ENCODE measurements at regions not wholly inside any gene's neighbourhood (a gene's known extent, or its start where the extent isn't known, plus 50 kb on each side); places are given as distances from the start of the nearest gene placed in this dataset.

DNA sequence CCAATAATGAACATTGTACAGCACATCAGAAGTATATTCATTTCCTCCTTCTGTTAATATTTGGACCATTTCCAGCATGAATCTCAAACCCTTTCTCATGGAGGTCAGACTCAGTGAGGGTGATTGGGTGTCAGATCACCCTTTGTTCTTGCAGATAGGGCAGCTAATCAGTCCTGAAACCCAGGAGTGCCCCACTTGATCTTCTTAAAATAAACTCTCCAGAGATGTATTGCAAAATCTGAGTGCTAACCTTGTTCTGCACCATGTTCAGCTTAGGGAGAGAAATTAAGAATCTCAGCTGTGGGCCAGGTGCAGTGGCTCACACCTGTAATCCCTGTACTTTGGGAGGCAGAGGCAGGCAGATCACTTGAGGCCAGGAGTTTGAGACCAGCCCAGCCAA lies 869.4 kb downstream of the TYW1 start:
- H3K4me2 ChIP-seq (ENCODE audit: low read depth, low read length, poor library complexity, severe bottlenecking) = no peak overlapping the region
- no peaks in the 10 kb centered on the region for H4K20me1 ChIP-seq (ENCODE audit: insufficient read depth, low read length, poor library complexity, severe bottlenecking)
- H3K9me3 ChIP-seq (ENCODE audit: insufficient read depth, low read depth, low read length) = 0 out of 2 replicates have a peak, but pooled peaks cover 4% of the 10 kb centered on the region
- no peak overlapping the region for H3K4me3 ChIP-seq (ENCODE audit: low read length, poor library complexity, severe bottlenecking)
- TF ChIP-seq, protein P1, sequence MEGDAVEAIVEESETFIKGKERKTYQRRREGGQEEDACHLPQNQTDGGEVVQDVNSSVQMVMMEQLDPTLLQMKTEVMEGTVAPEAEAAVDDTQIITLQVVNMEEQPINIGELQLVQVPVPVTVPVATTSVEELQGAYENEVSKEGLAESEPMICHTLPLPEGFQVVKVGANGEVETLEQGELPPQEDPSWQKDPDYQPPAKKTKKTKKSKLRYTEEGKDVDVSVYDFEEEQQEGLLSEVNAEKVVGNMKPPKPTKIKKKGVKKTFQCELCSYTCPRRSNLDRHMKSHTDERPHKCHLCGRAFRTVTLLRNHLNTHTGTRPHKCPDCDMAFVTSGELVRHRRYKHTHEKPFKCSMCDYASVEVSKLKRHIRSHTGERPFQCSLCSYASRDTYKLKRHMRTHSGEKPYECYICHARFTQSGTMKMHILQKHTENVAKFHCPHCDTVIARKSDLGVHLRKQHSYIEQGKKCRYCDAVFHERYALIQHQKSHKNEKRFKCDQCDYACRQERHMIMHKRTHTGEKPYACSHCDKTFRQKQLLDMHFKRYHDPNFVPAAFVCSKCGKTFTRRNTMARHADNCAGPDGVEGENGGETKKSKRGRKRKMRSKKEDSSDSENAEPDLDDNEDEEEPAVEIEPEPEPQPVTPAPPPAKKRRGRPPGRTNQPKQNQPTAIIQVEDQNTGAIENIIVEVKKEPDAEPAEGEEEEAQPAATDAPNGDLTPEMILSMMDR (conservative IDR thresholded peaks at IDR 0.05; ENCODE audit: low read length) = no peak
- TF ChIP-seq EZH2phosphoT487 (IDR thresholded peaks at IDR 0.05; ENCODE audit: borderline replicate concordance) = no peak
- no peaks in the 10 kb centered on the region for H3K27me3 ChIP-seq (ENCODE audit: insufficient read depth, low read length, poor library complexity, severe bottlenecking)
- no peaks in the 10 kb centered on the region for H3F3A ChIP-seq (ENCODE audit: low read depth)
- H3K9me2 ChIP-seq (replicated peaks; ENCODE audit: low read depth, low read length) = no peaks in the 10 kb centered on the region
- H3K79me2 ChIP-seq (ENCODE audit: insufficient read depth, low read length) = no peaks in the 10 kb centered on the region
- no peaks in the 10 kb centered on the region for H3K4me1 ChIP-seq (ENCODE audit: insufficient read depth, low read length, poor library complexity, severe bottlenecking)
- no peak overlapping the region for H3K9ac ChIP-seq (ENCODE audit: low read depth, low read length, poor library complexity, severe bottlenecking)
- no peaks in the 10 kb centered on the region for H3K36me3 ChIP-seq (ENCODE audit: insufficient read depth, low read length)
- H2AFZ ChIP-seq (ENCODE audit: low read length) = no peak overlapping the region

DNA sequence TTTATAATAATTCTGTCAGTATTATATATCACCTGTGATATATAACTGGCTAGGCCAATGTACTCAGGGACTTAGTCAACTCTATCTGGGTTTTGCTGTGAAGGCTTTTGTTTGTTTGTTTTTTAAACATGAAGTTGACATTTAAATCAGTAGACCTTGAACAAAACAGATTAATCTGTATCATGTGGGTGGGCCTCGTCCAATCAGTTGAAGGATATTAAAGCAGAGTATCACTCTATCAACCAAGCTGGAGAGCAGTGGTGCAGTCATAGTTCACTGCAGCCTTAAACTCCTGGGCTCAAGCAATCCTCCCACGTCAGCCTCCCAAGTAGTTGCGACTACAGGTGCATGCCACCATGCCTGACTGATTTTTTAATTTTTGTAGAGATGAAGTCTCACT lies 870.2 kb downstream of the TYW1 start:
- Histone ChIP-seq H3K9me2 (replicated peaks; ENCODE audit: low read depth, low read length) (no peaks in the 10 kb centered on the region), H3K9ac (ENCODE audit: low read depth, low read length, poor library complexity, severe bottlenecking) (no peak overlapping the region), H4K20me1 (ENCODE audit: insufficient read depth, low read length, poor library complexity, severe bottlenecking) (no peaks in the 10 kb centered on the region), H3K79me2 (ENCODE audit: insufficient read depth, low read length) (no peaks in the 10 kb centered on the region), H3K27me3 (ENCODE audit: insufficient read depth, low read length, poor library complexity, severe bottlenecking) (no peaks in the 10 kb centered on the region), H2AFZ (ENCODE audit: low read length) (no peak overlapping the region), H3K9me3 (ENCODE audit: insufficient read depth, low read depth, low read length) (peaks cover 3% of the 10 kb centered on the region; the same call in 1 of the 2 replicates), H3K4me1 (ENCODE audit: insufficient read depth, low read length, poor library complexity, severe bottlenecking) (no peaks in the 10 kb centered on the region), H3F3A (ENCODE audit: low read depth) (no peaks in the 10 kb centered on the region), H3K4me3 (ENCODE audit: low read length, poor library complexity, severe bottlenecking) (no peak overlapping the region), H3K4me2 (ENCODE audit: low read depth, low read length, poor library complexity, severe bottlenecking) (no peak overlapping the region), H3K36me3 (ENCODE audit: insufficient read depth, low read length) (no peaks in the 10 kb centered on the region)
- TF ChIP-seq, protein P1 (conservative IDR thresholded peaks at IDR 0.05; ENCODE audit: low read length) = no peak
- TF ChIP-seq EZH2phosphoT487 (IDR thresholded peaks at IDR 0.05; ENCODE audit: borderline replicate concordance) = no peak

DNA sequence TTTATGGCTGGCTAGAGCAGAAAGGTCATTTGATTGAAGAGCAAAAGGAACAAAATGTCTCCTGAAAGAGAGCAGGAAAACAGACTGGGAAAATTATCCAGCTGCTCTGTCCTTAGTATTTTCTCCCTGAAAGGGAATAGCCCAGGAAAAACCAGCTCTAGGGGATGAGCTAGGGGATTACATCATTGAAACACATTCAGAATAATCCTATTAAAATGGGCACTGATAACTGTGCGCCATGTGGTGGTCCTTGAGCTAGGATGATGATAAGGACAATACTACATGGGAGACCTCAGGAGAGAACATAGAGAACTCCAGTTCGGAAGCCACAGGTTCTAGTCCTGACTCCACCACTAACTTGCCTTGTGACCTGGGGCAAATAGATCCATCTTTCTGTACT lies 873.8 kb downstream of the TYW1 start:
- H3K79me2 ChIP-seq (ENCODE audit: insufficient read depth, low read length) = no peaks in the 10 kb centered on the region
- H4K20me1 ChIP-seq (ENCODE audit: insufficient read depth, low read length, poor library complexity, severe bottlenecking) = no peaks in the 10 kb centered on the region
- no peak for TF ChIP-seq EZH2phosphoT487 (IDR thresholded peaks at IDR 0.05; ENCODE audit: borderline replicate concordance)
- TF ChIP-seq, protein P1 (conservative IDR thresholded peaks at IDR 0.05; ENCODE audit: low read length) = no peak
- no peaks in the 10 kb centered on the region for H3K27me3 ChIP-seq (ENCODE audit: insufficient read depth, low read length, poor library complexity, severe bottlenecking)
- no peak overlapping the region for H3K4me2 ChIP-seq (ENCODE audit: low read depth, low read length, poor library complexity, severe bottlenecking)
- no peak overlapping the region for H3K4me3 ChIP-seq (ENCODE audit: low read length, poor library complexity, severe bottlenecking)
- H3K4me1 ChIP-seq (ENCODE audit: insufficient read depth, low read length, poor library complexity, severe bottlenecking) = no peaks in the 10 kb centered on the region
- H3K36me3 ChIP-seq (ENCODE audit: insufficient read depth, low read length) = no peaks in the 10 kb centered on the region
- H3K9me2 ChIP-seq (replicated peaks; ENCODE audit: low read depth, low read length) = no peaks in the 10 kb centered on the region
- H2AFZ ChIP-seq (ENCODE audit: low read length) = no peak overlapping the region
- H3F3A ChIP-seq (ENCODE audit: low read depth) = no peaks in the 10 kb centered on the region
- H3K9me3 ChIP-seq (ENCODE audit: insufficient read depth, low read depth, low read length) = peaks cover 10% of the 10 kb centered on the region
- no peak overlapping the region for H3K9ac ChIP-seq (ENCODE audit: low read depth, low read length, poor library complexity, severe bottlenecking)
